ENCODE measurements at regions not wholly inside any gene's neighbourhood (a gene's known extent, or its start where the extent isn't known, plus 50 kb on each side); places are given as distances from the start of the nearest gene placed in this dataset.
"Not testable (repeated sequence)": the region's sequence is repeated elsewhere in the genome, so short reads cannot be mapped to it uniquely, and the experiment has no call there.

- no peak overlapping the region for H3K4me2 ChIP-seq (ENCODE audit: insufficient read depth, low read length)
- intact Hi-C loops (cut with micrococcal nuclease) (no loop called here), dilution Hi-C loops (cut with MboI; ENCODE audit: extremely low pct_ligation_motif_present, low sequenced_read_pairs) (no loop called here)
- FAIRE-seq (no peak), DNase-seq (ENCODE audit: low read depth, low spot score) (peak; percentile 15)
- CTCF ChIA-PET = interaction anchor here (0.6 to 2.9 kb wide), 6 partner anchors 15 to 364 kb away, joined by 3 to 16 read pairs (median 4); no protein-coding TSS in a partner anchor
- no peak overlapping the region for H2AFZ ChIP-seq (ENCODE audit: low read depth, low read length)
- no peaks in the 10 kb centered on the region for H3K79me2 ChIP-seq (ENCODE audit: control insufficient read depth, insufficient read depth, low read length)
- H3K27me3 ChIP-seq (ENCODE audit: control insufficient read depth in 2 of 2, insufficient read depth in 2 of 2, low read length in 2 of 2) = peaks cover 14 to 36% of the 10 kb centered on the region in 2 experiments
- no peak overlapping the region for H3K9ac ChIP-seq (replicated peaks; ENCODE audit: extremely low read depth, insufficient read depth, low read length)
- TF ChIP-seq EZH2 (IDR thresholded peaks at IDR 0.05; ENCODE audit: borderline replicate concordance, low read depth, low read length, severe bottlenecking) = no peak
- TF ChIP-seq POLR2AphosphoS5 (IDR thresholded peaks at IDR 0.05; ENCODE audit: insufficient read depth, low read depth, low read length) = no peak
- no peak for TF ChIP-seq JUN (IDR thresholded peaks at IDR 0.05; ENCODE audit: borderline replicate concordance, insufficient read depth, insufficient read length, low read depth)
- TF ChIP-seq CTCF (IDR thresholded peaks at IDR 0.05; ENCODE audit: extremely low read depth in 1 of 2, insufficient read depth in 1 of 2, low read depth in 1 of 2, low read length in 2 of 2) = peak in 1 of 2 donors; percentile 27
- TF ChIP-seq FOS (IDR thresholded peaks at IDR 0.05; ENCODE audit: borderline replicate concordance, insufficient read depth, low read length) = no peak
- no peak for TF ChIP-seq POLR2A (IDR thresholded peaks at IDR 0.05; ENCODE audit: low read depth, low read length)
- no peaks in the 10 kb centered on the region for H3K9me3 ChIP-seq (replicated peaks; ENCODE audit: control insufficient read depth, insufficient read depth, low read length)
- H3K36me3 ChIP-seq (ENCODE audit: control insufficient read depth in 2 of 2, extremely low read depth in 1 of 2, insufficient read depth in 2 of 2, low read length in 2 of 2) = no peaks in the 10 kb centered on the region
- no peaks in the 10 kb centered on the region for H3K4me1 ChIP-seq (ENCODE audit: control insufficient read depth, extremely low read depth, insufficient read depth, low read length)
- no peaks in the 10 kb centered on the region for H3K9me1 ChIP-seq (replicated peaks; ENCODE audit: control insufficient read depth, extremely low read depth, insufficient read depth, low read length)
- no peak overlapping the region for H3K4me3 ChIP-seq (replicated peaks in 1 of 3; ENCODE audit: insufficient read depth in 1 of 3, low read depth in 1 of 3, low read length in 3 of 3)
- BruUV-seq (replicated peaks) = no TSS peak
- no peak overlapping the region for H3K27ac ChIP-seq (ENCODE audit: insufficient read depth, low read depth, low read length)
- H4K20me1 ChIP-seq (replicated peaks; ENCODE audit: control insufficient read depth, extremely low read depth, insufficient read depth, low read length) = no peaks in the 10 kb centered on the region
- POLR2A ChIA-PET = no interaction called here
These were observed 57.3 kb upstream of the UBE2Q2 start for GRCh38 chr15:75785771-75786574.

- CTCF ChIA-PET; H3K36me3 ChIP-seq (ENCODE audit: control insufficient read depth in 2 of 2, extremely low read depth in 1 of 2, insufficient read depth in 2 of 2, low read length in 2 of 2); H3K9me3 ChIP-seq (replicated peaks; ENCODE audit: control insufficient read depth, insufficient read depth, low read length); DNase-seq (ENCODE audit: low read depth, low spot score); H2AFZ ChIP-seq (ENCODE audit: low read depth, low read length); POLR2A ChIA-PET; BruUV-seq (replicated peaks); H3K9ac ChIP-seq (replicated peaks; ENCODE audit: extremely low read depth, insufficient read depth, low read length); H3K27ac ChIP-seq (ENCODE audit: insufficient read depth, low read depth, low read length); H3K79me2 ChIP-seq (ENCODE audit: control insufficient read depth, insufficient read depth, low read length); H4K20me1 ChIP-seq (replicated peaks; ENCODE audit: control insufficient read depth, extremely low read depth, insufficient read depth, low read length); intact Hi-C loops (cut with micrococcal nuclease); H3K4me2 ChIP-seq (ENCODE audit: insufficient read depth, low read length); FAIRE-seq; H3K4me1 ChIP-seq (ENCODE audit: control insufficient read depth, extremely low read depth, insufficient read depth, low read length); H3K4me3 ChIP-seq (replicated peaks in 1 of 3; ENCODE audit: insufficient read depth in 1 of 3, low read depth in 1 of 3, low read length in 3 of 3); H3K9me1 ChIP-seq (replicated peaks; ENCODE audit: control insufficient read depth, extremely low read depth, insufficient read depth, low read length); dilution Hi-C loops (cut with MboI; ENCODE audit: extremely low pct_ligation_motif_present, low sequenced_read_pairs): not testable (repeated sequence)
- H3K27me3 ChIP-seq (ENCODE audit: control insufficient read depth in 2 of 2, insufficient read depth in 2 of 2, low read length in 2 of 2) = peaks cover 13 to 35% of the 10 kb centered on the region in 2 experiments
These were observed 58.5 kb upstream of the UBE2Q2 start for GRCh38 chr15:75784511-75785480.

- FAIRE-seq; H3K9me1 ChIP-seq (replicated peaks; ENCODE audit: control insufficient read depth, extremely low read depth, insufficient read depth, low read length); H3K9me3 ChIP-seq (replicated peaks; ENCODE audit: control insufficient read depth, insufficient read depth, low read length); H3K79me2 ChIP-seq (ENCODE audit: control insufficient read depth, insufficient read depth, low read length); H4K20me1 ChIP-seq (replicated peaks; ENCODE audit: control insufficient read depth, extremely low read depth, insufficient read depth, low read length); H3K36me3 ChIP-seq (ENCODE audit: control insufficient read depth in 2 of 2, extremely low read depth in 1 of 2, insufficient read depth in 2 of 2, low read length in 2 of 2); H2AFZ ChIP-seq (ENCODE audit: low read depth, low read length); dilution Hi-C loops (cut with MboI; ENCODE audit: extremely low pct_ligation_motif_present, low sequenced_read_pairs); H3K4me3 ChIP-seq (replicated peaks in 1 of 3; ENCODE audit: insufficient read depth in 1 of 3, low read depth in 1 of 3, low read length in 3 of 3); POLR2A ChIA-PET; intact Hi-C loops (cut with micrococcal nuclease); H3K4me1 ChIP-seq (ENCODE audit: control insufficient read depth, extremely low read depth, insufficient read depth, low read length); BruUV-seq (replicated peaks); H3K27ac ChIP-seq (ENCODE audit: insufficient read depth, low read depth, low read length); H3K4me2 ChIP-seq (ENCODE audit: insufficient read depth, low read length); DNase-seq (ENCODE audit: low read depth, low spot score); H3K9ac ChIP-seq (replicated peaks; ENCODE audit: extremely low read depth, insufficient read depth, low read length): not testable (repeated sequence)
- peaks cover 13 to 33% of the 10 kb centered on the region in 2 experiments for H3K27me3 ChIP-seq (ENCODE audit: control insufficient read depth in 2 of 2, insufficient read depth in 2 of 2, low read length in 2 of 2)
- CTCF ChIA-PET = interaction anchor here (1.0 to 1.4 kb wide), 3 partner anchors 51 to 356 kb away, joined by 3 to 7 read pairs (median 4); no protein-coding TSS in a partner anchor
These were observed 59.7 kb upstream of the UBE2Q2 start for GRCh38 chr15:75783566-75783965.

All from endothelial cell of umbilical vein (primary cell).